ENCODE measurements at regions not wholly inside any gene's neighbourhood (a gene's known extent, or its start where the extent isn't known, plus 50 kb on each side); places are given as distances from the start of the nearest gene placed in this dataset.
"Not testable (repeated sequence)": the region's sequence is repeated elsewhere in the genome, so short reads cannot be mapped to it uniquely, and the experiment has no call there.

DNA sequence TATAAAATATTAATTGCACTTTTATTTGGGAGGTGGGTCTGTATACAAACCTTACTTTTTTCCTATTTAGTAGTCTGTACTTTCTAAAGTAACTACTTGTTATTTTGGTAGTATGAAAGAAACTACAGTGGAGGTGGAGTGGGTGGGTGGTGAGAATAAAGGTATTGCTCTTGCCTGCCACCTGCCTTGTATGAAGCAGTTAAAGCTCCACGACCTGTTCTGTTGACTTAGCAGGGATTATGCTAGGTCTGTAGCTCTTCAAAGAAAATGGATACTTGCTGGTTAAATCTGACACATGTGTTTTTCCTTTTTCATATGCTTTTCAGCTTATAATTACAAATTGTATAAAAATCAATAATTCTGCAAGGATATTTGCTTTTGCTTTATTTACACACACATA is 111.9 kb downstream of the EHF start:
- peak in 1 of 2 donors; percentile 19 for DNase-seq
- Histone ChIP-seq H3K27ac (ENCODE audit: low read length) (no peak overlapping the region), H3K4me1 (ENCODE audit: control insufficient read depth, insufficient read depth, low read length) (no peaks in the 10 kb centered on the region), H3K4me3 (ENCODE audit: low read length) (no peak overlapping the region), H3K36me3 (ENCODE audit: control insufficient read depth, insufficient read depth, low read length) (no peaks in the 10 kb centered on the region), H3K9me3 (ENCODE audit: control insufficient read depth, low read depth, low read length) (no peaks in the 10 kb centered on the region), H3K27me3 (ENCODE audit: control insufficient read depth, insufficient read depth, low read length) (no peaks in the 10 kb centered on the region)
- no CpG with 5 or more reads among the region's 1 CpG for WGBS (ENCODE audit: insufficient coverage, low lambda C conversion rate)

DNA sequence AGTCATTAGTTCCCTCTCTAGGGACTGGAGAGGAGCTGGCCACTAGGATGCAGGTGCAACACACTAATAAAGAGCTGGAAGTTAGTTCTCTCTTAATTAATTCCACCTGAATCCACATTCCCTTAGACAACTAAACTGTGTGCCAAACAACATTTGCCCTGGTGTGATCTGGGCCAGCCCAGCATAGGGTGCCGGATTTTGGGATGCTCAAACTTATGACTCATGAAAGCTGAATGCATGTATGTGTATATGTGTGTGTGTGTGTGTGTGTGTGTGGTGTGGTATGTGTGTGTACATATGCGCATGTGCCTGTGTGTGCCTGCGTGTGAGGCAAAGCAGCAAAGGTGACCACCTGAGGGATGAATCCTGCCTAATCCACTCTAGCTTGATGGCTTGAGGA is 110.7 kb downstream of the EHF start:
- WGBS (ENCODE audit: insufficient coverage, low lambda C conversion rate): no CpG with 5 or more reads among the region's 3 CpGs
- H3K9me3 ChIP-seq (ENCODE audit: control insufficient read depth, low read depth, low read length): no peaks in the 10 kb centered on the region
- no peak overlapping the region for H3K27ac ChIP-seq (ENCODE audit: low read length)
- no peak overlapping the region for H3K4me3 ChIP-seq (ENCODE audit: low read length)
- no peaks in the 10 kb centered on the region for H3K27me3 ChIP-seq (ENCODE audit: control insufficient read depth, insufficient read depth, low read length)
- no peaks in the 10 kb centered on the region for H3K36me3 ChIP-seq (ENCODE audit: control insufficient read depth, insufficient read depth, low read length)
- DNase-seq: no peak
- H3K4me1 ChIP-seq (ENCODE audit: control insufficient read depth, insufficient read depth, low read length): no peaks in the 10 kb centered on the region

DNA sequence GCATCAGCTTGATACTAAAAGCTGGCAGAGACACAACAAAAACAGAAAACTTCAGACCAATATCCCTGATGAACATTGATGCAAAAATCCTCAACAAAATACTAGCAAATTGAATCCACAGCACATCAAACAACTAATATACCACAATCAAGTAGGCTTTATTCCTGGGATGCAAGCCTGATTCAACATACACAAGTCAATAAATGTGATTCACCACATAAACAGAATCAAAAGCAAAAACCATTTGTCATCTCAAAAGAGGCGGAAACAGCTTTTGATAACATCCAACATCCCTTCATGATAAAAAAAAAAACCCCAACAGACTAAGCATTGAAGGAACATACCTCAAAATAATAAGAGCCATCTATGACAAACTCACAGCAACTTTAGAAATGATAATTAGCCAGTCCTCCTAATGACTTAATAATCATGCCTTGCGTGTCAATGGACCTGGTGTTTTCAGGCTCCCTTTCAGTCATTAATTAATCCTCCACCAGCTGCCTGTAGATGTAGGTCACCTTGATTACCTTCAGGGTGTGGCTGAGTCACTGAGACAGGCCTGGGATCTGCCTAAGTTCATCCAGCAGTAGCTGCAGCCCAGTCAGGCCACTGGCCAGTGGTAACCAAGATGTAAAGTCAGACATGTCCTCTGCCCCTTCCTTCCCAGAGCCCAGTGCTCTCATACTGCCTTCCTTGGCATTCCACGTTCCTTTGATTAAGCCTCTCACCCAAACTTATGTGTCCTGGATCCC is 109.8 kb downstream of the EHF start:
- no peaks in the 10 kb centered on the region for H3K36me3 ChIP-seq (ENCODE audit: control insufficient read depth, insufficient read depth, low read length)
- no peaks in the 10 kb centered on the region for H3K9me3 ChIP-seq (ENCODE audit: control insufficient read depth, low read depth, low read length)
- H3K27me3 ChIP-seq (ENCODE audit: control insufficient read depth, insufficient read depth, low read length): no peaks in the 10 kb centered on the region
- 100% methylated on average over 1 of the region's 3 CpGs for WGBS (ENCODE audit: insufficient coverage, low lambda C conversion rate)
- no peak overlapping the region for H3K4me3 ChIP-seq (ENCODE audit: low read length)
- DNase-seq: peak in 1 of 2 donors; percentile 39
- no peak overlapping the region for H3K27ac ChIP-seq (ENCODE audit: low read length)
- H3K4me1 ChIP-seq (ENCODE audit: control insufficient read depth, insufficient read depth, low read length): no peaks in the 10 kb centered on the region

DNA sequence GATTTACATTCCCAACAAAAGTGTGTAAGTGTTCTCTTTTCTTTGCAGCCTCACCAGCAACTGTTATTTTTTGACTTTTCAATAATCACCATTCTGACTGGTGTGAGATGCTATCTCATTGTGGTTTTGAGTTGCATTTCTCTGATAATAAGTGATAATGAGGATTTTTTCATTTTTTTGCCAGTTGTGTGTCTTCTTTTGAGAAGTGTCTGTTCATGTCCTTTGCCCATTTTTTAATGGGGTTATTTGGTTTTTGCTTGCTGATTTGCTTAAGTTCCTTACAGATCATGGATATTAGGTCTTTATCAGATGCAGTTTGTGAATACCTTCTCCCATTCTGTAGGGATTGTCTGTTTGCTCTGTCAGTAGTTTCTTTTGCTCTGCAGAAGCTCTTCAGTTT is 107.7 kb downstream of the EHF start:
- Histone ChIP-seq H3K36me3 (ENCODE audit: control insufficient read depth, insufficient read depth, low read length) (no peaks in the 10 kb centered on the region), H3K4me1 (ENCODE audit: control insufficient read depth, insufficient read depth, low read length) (no peaks in the 10 kb centered on the region), H3K27me3 (ENCODE audit: control insufficient read depth, insufficient read depth, low read length) (no peaks in the 10 kb centered on the region), H3K9me3 (ENCODE audit: control insufficient read depth, low read depth, low read length) (no peaks in the 10 kb centered on the region), H3K27ac (ENCODE audit: low read length) (no peak overlapping the region), H3K4me3 (ENCODE audit: low read length) (no peak overlapping the region)
- no peak for DNase-seq

DNA sequence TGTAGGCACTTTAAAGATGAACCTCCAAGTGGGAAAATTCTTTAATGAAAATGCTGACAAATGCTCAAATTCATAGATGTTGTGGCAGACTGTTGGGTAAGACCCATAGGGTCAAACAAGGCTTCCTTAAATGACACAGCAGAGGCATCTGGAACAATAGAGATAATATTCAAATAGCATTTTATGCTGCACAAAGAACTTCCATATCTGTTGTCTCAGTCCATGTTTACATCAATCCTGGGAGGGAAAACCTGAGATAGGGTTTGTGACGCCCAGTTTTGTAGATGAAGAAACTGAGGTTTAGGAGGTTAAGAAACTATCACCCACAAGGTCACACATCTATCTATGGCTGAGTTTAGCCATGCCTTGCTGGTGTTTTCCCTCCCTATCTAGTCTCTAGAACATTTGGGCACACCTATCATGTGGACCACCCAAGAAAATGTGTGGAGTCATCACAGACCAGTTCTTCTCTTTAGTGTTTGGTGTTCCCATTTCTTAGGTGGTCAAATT is 106.4 kb downstream of the EHF start:
- no peak for DNase-seq
- Histone ChIP-seq H3K36me3 (ENCODE audit: control insufficient read depth, insufficient read depth, low read length) (no peaks in the 10 kb centered on the region), H3K27ac (ENCODE audit: low read length) (no peak overlapping the region), H3K4me3 (ENCODE audit: low read length) (no peak overlapping the region), H3K4me1 (ENCODE audit: control insufficient read depth, insufficient read depth, low read length) (no peaks in the 10 kb centered on the region), H3K27me3 (ENCODE audit: control insufficient read depth, insufficient read depth, low read length) (no peaks in the 10 kb centered on the region), H3K9me3 (ENCODE audit: control insufficient read depth, low read depth, low read length) (no peaks in the 10 kb centered on the region)
- no CpG with 5 or more reads among the region's 1 CpG for WGBS (ENCODE audit: insufficient coverage, low lambda C conversion rate)

DNA sequence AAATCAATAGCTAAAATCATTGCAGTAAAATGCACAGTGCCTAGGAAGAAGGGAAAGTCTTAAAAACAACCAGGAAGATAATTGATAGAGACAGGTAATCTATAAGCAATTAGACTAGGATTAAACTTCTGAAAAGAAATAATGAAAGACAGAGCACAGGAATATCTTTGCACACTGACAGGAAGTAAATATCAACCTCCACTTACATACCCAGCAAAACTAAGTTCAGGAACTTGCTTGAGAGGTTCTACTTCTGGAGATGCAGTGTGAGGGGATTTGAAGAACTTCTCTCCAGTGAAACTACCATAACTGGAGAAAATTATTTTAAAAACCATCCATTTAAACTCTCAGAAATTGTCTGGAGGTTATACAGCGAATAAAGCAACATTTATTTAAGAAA is 104.1 kb downstream of the EHF start:
- no peak overlapping the region for H3K27ac ChIP-seq (ENCODE audit: low read length)

DNA sequence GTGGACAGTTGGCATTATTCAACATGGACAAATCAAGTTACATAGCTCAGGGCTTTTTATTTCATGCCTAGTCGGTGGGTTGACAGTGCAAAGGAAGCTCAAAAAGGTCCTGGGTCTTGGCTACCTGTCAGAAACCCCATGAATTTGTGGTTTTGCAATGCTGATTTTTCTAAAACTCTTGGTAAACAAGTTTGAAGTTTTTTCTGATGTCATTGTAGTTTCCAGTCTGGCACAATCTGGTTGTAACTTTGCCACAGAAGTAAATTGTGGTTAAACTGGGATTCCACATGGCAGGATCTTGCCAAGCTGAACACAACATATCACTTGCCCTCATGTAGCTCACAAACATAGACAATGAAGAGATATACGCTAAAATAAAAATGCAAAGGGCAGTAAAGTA is 100.8 kb downstream of the EHF start:
- Histone ChIP-seq H3K4me1 (ENCODE audit: control insufficient read depth, insufficient read depth, low read length) (no peaks in the 10 kb centered on the region), H3K27ac (ENCODE audit: low read length) (no peak overlapping the region), H3K4me3 (ENCODE audit: low read length) (no peak overlapping the region), H3K27me3 (ENCODE audit: control insufficient read depth, insufficient read depth, low read length) (no peaks in the 10 kb centered on the region), H3K36me3 (ENCODE audit: control insufficient read depth, insufficient read depth, low read length) (no peaks in the 10 kb centered on the region), H3K9me3 (ENCODE audit: control insufficient read depth, low read depth, low read length) (no peaks in the 10 kb centered on the region)
- WGBS (ENCODE audit: insufficient coverage, low lambda C conversion rate): 100% methylated on average over 1 of the region's 2 CpGs
- no peak for DNase-seq

More for the DNA sequence above, 104.1 kb downstream of the EHF start:
- Histone ChIP-seq H3K4me3 (ENCODE audit: low read length) (no peak overlapping the region), H3K9me3 (ENCODE audit: control insufficient read depth, low read depth, low read length) (no peaks in the 10 kb centered on the region), H3K4me1 (ENCODE audit: control insufficient read depth, insufficient read depth, low read length) (no peaks in the 10 kb centered on the region), H3K27me3 (ENCODE audit: control insufficient read depth, insufficient read depth, low read length) (no peaks in the 10 kb centered on the region), H3K36me3 (ENCODE audit: control insufficient read depth, insufficient read depth, low read length) (no peaks in the 10 kb centered on the region)
- WGBS (ENCODE audit: insufficient coverage, low lambda C conversion rate): no CpG with 5 or more reads among the region's 1 CpG
- DNase-seq: no peak

DNA sequence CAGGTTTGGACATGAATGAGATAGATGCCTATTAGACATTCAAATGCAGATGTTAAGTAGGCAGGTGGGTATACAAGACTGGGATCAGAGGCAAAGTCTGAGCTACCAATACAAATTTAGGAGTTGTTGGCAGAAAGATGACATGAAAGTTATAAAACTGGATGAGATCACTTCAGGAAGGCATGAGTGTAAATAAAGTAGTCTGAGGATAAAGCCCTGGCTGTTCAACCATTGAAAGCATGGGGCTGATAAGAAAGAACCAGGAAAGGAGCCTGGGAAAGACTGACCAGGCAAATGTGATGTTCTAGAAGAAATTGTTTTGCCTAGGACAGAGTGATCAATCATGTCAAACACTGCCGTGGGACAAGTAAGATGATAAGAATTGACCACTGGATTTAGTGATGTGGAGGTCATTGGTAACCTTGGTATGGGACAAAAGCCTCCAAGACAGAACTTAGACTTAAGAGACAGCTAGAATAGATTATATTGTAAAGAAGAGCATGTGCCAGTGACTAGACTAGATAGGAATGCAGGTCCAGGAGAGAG is 98.5 kb downstream of the EHF start:
- Histone ChIP-seq H3K9me3 (ENCODE audit: control insufficient read depth, low read depth, low read length) (no peaks in the 10 kb centered on the region), H3K4me3 (ENCODE audit: low read length) (no peak overlapping the region), H3K27ac (ENCODE audit: low read length) (no peak overlapping the region), H3K27me3 (ENCODE audit: control insufficient read depth, insufficient read depth, low read length) (no peaks in the 10 kb centered on the region), H3K36me3 (ENCODE audit: control insufficient read depth, insufficient read depth, low read length) (no peaks in the 10 kb centered on the region), H3K4me1 (ENCODE audit: control insufficient read depth, insufficient read depth, low read length) (no peaks in the 10 kb centered on the region)
- peak; percentile 4 to 40 for DNase-seq
- WGBS (ENCODE audit: insufficient coverage, low lambda C conversion rate): no CpG with 5 or more reads among the region's 1 CpG

DNA sequence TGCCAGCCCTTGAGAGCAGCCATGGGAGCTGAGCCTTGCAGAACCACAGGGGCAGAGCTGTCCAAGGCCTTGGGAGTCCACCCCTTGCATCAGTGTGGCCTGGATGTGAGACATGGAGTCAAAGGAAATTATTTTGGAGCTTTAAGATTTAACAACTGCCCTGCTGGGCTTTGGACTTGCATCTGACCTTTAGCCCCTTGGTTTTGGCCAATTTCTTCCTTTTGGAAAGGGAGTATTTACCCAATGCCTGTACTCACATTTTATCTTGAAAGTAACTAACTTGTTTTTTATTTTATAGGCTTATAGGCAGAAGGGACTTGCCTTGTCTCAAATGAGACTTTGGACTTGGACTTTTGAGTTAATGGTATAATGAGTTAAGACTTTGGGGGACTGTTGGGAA is 92.7 kb downstream of the EHF start:
- H3K27me3 ChIP-seq (ENCODE audit: control insufficient read depth, insufficient read depth, low read length); H3K4me1 ChIP-seq (ENCODE audit: control insufficient read depth, insufficient read depth, low read length); H3K9me3 ChIP-seq (ENCODE audit: control insufficient read depth, low read depth, low read length); DNase-seq; H3K36me3 ChIP-seq (ENCODE audit: control insufficient read depth, insufficient read depth, low read length); H3K27ac ChIP-seq (ENCODE audit: low read length); H3K4me3 ChIP-seq (ENCODE audit: low read length): not testable (repeated sequence)
